HG02870 (cell line): ENCODE measurements at regions not wholly inside any gene's neighbourhood (a gene's known extent, or its start where the extent isn't known, plus 50 kb on each side); places are given as distances from the start of the nearest gene placed in this dataset.

Source experiments
- ATAC-seq: cut with Tn5 transposase; IDR thresholded peaks from one replicate; pipeline ENCODE4 v1.9.1; 2021; ENCODE audit warnings: mild to moderate bottlenecking, moderate library complexity; ENCODE audit not compliant: unreplicated experiment

DNA sequence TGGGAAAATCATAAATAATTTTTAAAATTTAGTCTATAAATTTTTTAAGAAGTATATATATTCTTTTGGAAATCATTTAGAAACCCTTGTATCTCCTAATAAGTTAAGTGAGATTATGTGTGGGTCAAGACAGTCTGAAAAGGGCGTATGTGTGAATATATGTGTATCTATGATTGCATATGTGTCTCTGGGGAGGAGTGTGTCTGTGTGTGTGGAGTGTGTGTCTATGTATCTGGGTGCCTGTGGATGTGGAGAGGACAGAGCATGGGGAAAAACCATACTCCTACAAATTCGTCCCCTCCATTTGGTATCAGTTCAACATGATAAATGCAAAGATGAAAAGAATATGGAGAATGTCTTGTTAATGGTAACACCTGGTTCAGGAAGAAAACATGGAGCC lies 342.0 kb upstream of the ACTBL2 start:
- no peak for ATAC-seq

GRCh38 chr5:57824047-57824446 lies 341.4 kb upstream of the ACTBL2 start:
- ATAC-seq = no peak

DNA sequence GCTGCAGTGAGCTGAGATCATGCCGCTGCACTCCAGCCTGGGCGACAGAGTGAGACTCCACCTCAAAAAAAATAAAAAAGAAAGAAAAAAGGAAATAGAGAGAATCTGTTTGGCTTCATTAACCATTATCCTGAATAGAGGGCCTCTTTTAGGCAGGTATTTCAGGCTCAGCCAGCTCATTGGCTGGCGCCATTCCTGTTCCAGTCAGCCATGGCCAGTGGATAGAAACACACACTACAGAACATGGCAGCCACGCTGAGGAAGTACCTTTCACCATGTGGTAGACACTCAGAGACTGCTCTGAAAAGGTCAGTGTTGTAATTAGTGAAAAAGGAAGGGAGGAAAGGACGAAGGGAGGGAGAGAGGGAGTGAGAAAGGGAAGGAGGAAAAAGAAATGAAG lies 340.0 kb upstream of the ACTBL2 start:
- no peak for ATAC-seq

GRCh38 chr5:57818397-57818796 lies 335.8 kb upstream of the ACTBL2 start:
- ATAC-seq = no peak

DNA sequence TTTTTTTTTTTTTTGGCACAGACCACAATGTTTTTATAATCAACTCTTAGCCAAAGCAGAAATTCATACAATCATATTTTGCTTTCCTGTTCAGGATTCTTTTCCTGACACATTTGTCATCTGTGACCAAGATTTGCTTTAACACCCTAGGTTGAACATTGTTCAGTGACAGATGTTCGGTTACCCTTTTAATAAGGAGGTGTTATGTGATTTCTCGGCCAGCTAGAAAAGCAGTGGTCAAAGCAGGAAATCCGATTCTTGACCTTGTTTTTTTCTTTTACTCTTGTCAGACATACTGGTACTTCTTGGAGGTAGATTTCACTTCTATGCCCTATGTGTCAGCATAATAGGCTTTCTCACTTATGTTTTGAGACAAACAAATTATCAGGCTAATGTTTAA lies 335.3 kb upstream of the ACTBL2 start:
- no peak for ATAC-seq

- ATAC-seq = no peak
Measured at GRCh38 chr5:57817001-57817453, 334.4 kb upstream of the ACTBL2 start.

GRCh38 chr5:57816108-57816507 lies 333.5 kb upstream of the ACTBL2 start:
- no peak for ATAC-seq

- no peak for ATAC-seq
Measured at GRCh38 chr5:57805732-57806131, 323.1 kb upstream of the ACTBL2 start.

DNA sequence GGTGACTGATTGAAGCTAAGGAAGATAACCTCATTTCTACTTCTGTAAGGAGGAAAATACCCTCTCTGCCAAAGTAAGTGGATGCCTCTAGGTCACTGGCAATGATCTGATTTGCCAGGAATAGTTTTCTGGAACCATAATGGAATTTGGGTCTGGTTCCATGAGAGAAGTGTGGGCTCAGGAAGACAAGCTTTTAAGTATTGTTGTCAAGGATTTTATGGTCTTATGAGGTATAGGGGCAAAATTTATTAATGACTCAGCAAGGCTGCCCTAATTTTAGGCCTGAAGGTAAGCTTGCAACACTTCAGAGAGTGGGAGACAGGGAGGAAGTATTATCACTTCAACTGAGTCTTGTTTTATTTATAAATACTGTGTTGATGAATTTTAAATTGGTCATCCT lies 322.6 kb upstream of the ACTBL2 start:
- ATAC-seq = no peak

GRCh38 chr5:57804505-57804904 lies 321.9 kb upstream of the ACTBL2 start:
- no peak for ATAC-seq

GRCh38 chr5:57804007-57804444 lies 321.4 kb upstream of the ACTBL2 start:
- ATAC-seq = no peak

DNA sequence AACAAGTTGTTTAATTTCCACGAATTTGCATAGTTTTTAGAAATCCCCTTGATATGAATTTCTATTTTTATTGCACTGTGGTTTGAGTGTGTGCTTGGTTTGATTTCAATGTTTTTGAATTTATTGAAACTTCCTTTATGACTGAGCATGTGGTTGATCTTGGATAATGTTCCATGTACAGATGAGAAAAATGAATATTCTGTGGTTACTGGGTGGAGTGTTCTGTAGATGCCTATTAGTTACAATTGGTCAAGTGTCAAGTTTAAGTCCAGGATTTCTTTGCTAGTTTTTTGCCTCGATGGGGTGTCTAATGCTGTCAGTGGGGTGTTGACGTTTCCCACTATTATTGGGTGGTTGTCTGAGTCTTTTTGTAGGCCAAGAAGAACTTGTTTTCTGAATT lies 319.5 kb upstream of the ACTBL2 start:
- ATAC-seq = no peak

DNA sequence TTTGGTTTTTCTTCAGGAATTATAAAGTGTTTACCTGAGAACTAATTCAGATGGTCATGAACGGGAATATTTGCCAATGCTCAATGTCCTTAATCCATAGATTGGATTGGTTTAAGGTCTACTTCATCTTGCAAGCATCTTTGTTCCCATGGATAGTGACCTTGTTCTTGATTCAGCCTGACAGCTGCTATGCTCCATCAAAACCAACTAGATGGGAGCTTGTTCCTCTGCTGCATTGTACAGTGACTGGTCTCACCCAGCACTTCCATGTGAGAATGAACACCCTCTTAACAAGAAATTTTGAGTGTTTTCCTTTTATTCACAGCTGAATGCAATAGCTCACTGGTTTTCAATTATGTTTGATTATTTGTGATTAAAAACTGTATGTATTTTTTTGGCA lies 312.6 kb upstream of the ACTBL2 start:
- ATAC-seq = no peak

- no peak for ATAC-seq
Measured at GRCh38 chr5:57791875-57792274, 309.3 kb upstream of the ACTBL2 start.

DNA sequence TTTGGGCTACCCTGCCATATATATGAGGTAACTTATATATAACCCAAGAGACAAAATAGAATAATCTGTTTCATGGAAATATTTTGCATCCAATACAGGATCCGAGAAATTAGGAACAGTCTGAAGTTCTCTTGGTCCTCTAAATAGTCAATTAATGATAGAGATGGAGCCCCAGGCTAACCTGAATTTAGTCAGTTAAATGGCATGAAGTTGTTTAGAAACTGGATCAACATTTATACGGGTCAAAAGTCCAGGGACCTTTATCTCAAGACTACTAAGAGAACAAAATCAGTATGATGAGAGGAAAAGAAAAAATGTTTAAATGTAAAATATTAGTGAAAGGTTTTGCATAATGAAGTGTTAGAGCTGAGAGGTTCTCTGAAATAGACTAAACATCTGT lies 303.3 kb upstream of the ACTBL2 start:
- ATAC-seq = no peak

DNA sequence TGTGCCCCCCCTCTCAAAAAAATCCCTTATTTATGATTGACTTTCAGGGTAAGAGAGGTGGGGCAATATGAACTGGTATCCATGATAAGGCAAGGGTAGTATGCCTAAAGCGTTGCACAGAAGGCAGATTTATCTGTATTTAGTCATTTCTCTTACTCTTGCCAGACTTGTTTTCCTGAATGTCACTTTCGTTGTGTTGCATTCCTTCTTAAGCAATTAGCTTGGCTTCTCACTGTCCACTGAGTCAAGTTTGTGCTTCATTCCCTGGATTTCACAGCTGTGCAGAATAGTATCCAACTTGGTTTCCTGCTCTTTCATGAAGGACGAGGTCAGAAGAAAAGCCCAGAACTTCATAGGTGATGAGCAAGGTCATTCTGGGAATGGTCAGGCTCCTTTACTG lies 301.5 kb upstream of the ACTBL2 start:
- ATAC-seq = no peak

GRCh38 chr5:57783693-57784092 lies 301.1 kb upstream of the ACTBL2 start:
- ATAC-seq = no peak

DNA sequence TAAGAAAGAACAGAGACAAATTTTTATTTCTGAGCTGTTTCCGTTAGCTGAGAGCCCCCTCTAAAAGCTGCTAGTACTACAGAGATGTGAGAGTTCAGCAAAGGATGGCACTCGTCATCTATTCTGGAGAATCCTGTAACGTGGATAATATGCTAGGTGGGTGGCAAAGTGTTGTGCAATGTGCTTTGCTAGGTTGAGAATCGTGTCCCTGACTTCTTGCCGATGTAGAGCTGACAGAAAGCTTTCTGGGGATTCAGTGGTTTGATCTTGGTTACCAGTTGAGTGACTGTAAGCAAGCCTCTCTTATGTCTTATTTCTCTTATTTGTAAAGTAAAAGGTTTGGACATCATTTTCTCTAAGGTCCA lies 298.3 kb upstream of the ACTBL2 start:
- ATAC-seq = no peak

DNA sequence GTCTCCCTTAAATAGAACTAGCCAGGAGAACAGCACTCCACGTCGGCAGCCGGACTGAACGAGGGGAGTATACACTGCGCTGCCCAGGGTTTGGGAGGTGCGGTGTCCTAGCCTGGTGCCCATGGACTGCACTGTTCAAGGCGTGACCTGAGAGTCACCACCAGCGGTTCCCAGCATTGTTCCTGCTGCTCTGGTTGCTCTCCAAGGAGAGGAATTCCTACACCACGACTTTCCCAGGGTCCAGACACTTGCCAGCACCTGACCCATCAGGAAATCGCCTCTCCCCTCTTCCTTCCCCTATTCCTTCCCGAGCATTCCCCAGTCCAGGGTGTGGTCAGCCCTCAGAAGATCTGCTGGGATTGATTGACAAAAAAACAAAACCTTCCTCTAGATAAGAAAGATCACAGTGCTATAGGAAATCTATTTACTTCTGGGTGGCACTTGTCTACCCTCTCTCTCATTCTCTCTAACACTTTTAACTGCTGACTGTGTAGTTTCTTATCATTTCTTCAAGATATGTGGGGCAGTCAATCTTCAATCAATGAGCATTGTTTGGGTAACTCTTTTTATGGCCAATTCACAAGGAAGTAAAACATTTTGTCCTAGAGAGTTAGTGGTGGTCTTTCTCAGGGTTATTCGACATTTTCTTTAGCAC lies 297.8 kb upstream of the ACTBL2 start:
- no peak for ATAC-seq

GRCh38 chr5:57779383-57780223 lies 297.0 kb upstream of the ACTBL2 start:
- ATAC-seq = no peak

GRCh38 chr5:57778501-57779091 lies 296.0 kb upstream of the ACTBL2 start:
- ATAC-seq = no peak

GRCh38 chr5:57777174-57777581 lies 294.6 kb upstream of the ACTBL2 start:
- ATAC-seq = no peak
